A673 (cell line): ENCODE measurements at regions not wholly inside any gene's neighbourhood (a gene's known extent, or its start where the extent isn't known, plus 50 kb on each side); places are given as distances from the start of the nearest gene placed in this dataset.

Experiments
- BruUV-seq: library from RNA; stranded (reverse); fragments of 400-500 nt; replicated peaks from 2 replicates; lab custom pipeline; 2021; lab: Mats Ljungman, UMichigan
- CTCF ChIA-PET: fragments of 300-600 bp; sonication (Branson Sonifier 250); formaldehyde crosslinking; loops from one replicate; lab custom pipeline; 2022; ENCODE audit warnings: antibody characterized with exemption; lab: Charles Lee
- POLR2A ChIA-PET: fragments of 300-600 bp; sonication (Branson Sonifier 250); formaldehyde crosslinking; loops from one replicate; lab custom pipeline; 2022; ENCODE audit warnings: antibody characterized with exemption; ENCODE audit not compliant: low non-redundant PET; lab: Charles Lee
- DNase-seq: peaks from one replicate; pipeline ENCODE4 v3.0.0-alpha.2; 2015; ENCODE audit warnings: low spot score
- H3K27ac ChIP-seq: fragments of 200-600 bp; sonication (generic); 2 replicates; pipeline ENCODE4 v1.5.1; 2016; ENCODE audit warnings: mixed run types, low read depth, mild to moderate bottlenecking, mixed read lengths, antibody characterized with exemption, low read length; ENCODE audit not compliant: poor library complexity, severe bottlenecking
- H3K27me3 ChIP-seq: fragments of 200-600 bp; sonication (generic); replicated peaks from 2 replicates; pipeline ENCODE4 v1.6.1; 2017; ENCODE audit warnings: mixed run types, low read depth, mild to moderate bottlenecking, mixed read lengths, antibody characterized with exemption, low read length; ENCODE audit not compliant: insufficient read depth, poor library complexity
- H3K36me3 ChIP-seq: fragments of 200-600 bp; sonication (generic); 2 replicates; pipeline ENCODE4 v1.6.1; 2016; ENCODE audit warnings: mixed run types, mild to moderate bottlenecking, mixed read lengths, antibody characterized with exemption, low read length; ENCODE audit not compliant: insufficient read depth, poor library complexity, severe bottlenecking
- H3K4me1 ChIP-seq: fragments of 200-600 bp; sonication (generic); 2 replicates; pipeline ENCODE4 v1.6.1; 2017; ENCODE audit warnings: mixed run types, mild to moderate bottlenecking, mixed read lengths, antibody characterized with exemption, low read length; ENCODE audit not compliant: insufficient read depth, poor library complexity, severe bottlenecking
- H3K4me3 ChIP-seq: fragments of 200-600 bp; sonication (generic); 2 replicates; pipeline ENCODE4 v1.5.1; 2016; ENCODE audit warnings: low read depth, mixed run types, mild to moderate bottlenecking, mixed read lengths, low read length; ENCODE audit not compliant: poor library complexity, severe bottlenecking
- H3K9me3 ChIP-seq: fragments of 200-600 bp; sonication (generic); 2 replicates; pipeline ENCODE4 v1.6.1; 2016; ENCODE audit warnings: mixed run types, low read depth, mild to moderate bottlenecking, mixed read lengths, antibody characterized with exemption, low read length; ENCODE audit not compliant: poor library complexity, severe bottlenecking
- CTCF ChIP-seq: fragments of 300-800, 200-600 bp; sonication (generic); conservative IDR thresholded peaks from 2 replicates; pipeline ENCODE4 v1.5.1; 2017; ENCODE audit warnings: low read depth, mild to moderate bottlenecking, antibody characterized with exemption, low read length, moderate library complexity, mixed read lengths
- EZH2 ChIP-seq: fragments of 200-600 bp; sonication (generic); IDR thresholded peaks from 2 replicates; pipeline ENCODE4 v1.6.1; 2017; ENCODE audit warnings: borderline replicate concordance, low read depth, mild to moderate bottlenecking, mixed read lengths, antibody characterized with exemption, low read length; ENCODE audit not compliant: poor library complexity, severe bottlenecking
- intact Hi-C: fragments of 100-400 bp; cut with micrococcal nuclease; formaldehyde crosslinking; loops from one replicate; pipeline ENCODE4 v1.10.0; 2022; ENCODE audit not compliant: unreplicated experiment

GRCh38 chr5:125560476-125561225, 814.2 kb upstream of the ZNF608 start:
- CTCF ChIA-PET, result no interaction called here
- no peak for TF ChIP-seq EZH2
- TF ChIP-seq CTCF, result no peak
- POLR2A ChIA-PET, result no interaction called here
- DNase-seq, result no peak
- BruUV-seq, result no TSS peak
- intact Hi-C loops, result no loop called here
- Histone ChIP-seq H3K36me3 (no peaks in the 10 kb centered on the region), H3K9me3 (no peaks in the 10 kb centered on the region), H3K4me3 (no peak overlapping the region), H3K27me3 (peaks cover 2% of the 10 kb centered on the region), H3K27ac (no peak overlapping the region), H3K4me1 (no peaks in the 10 kb centered on the region)

GRCh38 chr5:125564317-125564975, 818.0 kb upstream of the ZNF608 start:
- POLR2A ChIA-PET, result no interaction called here
- BruUV-seq, result no TSS peak
- no peak for DNase-seq
- Histone ChIP-seq H3K27ac (no peak overlapping the region), H3K4me1 (no peaks in the 10 kb centered on the region), H3K4me3 (no peak overlapping the region), H3K36me3 (no peaks in the 10 kb centered on the region), H3K9me3 (no peaks in the 10 kb centered on the region), H3K27me3 (peaks cover 2% of the 10 kb centered on the region)
- CTCF ChIA-PET, result no interaction called here
- TF ChIP-seq CTCF, result no peak
- no peak for TF ChIP-seq EZH2
- intact Hi-C loops, result no loop called here

GRCh38 chr5:125574491-125575044, 828.1 kb upstream of the ZNF608 start:
- no peak for DNase-seq
- H3K36me3 ChIP-seq, result no peaks in the 10 kb centered on the region
- no peak overlapping the region for H3K4me3 ChIP-seq
- no peak for TF ChIP-seq CTCF
- TF ChIP-seq EZH2, result no peak
- H3K27ac ChIP-seq, result no peak overlapping the region
- H3K4me1 ChIP-seq, result no peaks in the 10 kb centered on the region
- intact Hi-C loops, result no loop called here
- ChIA-PET CTCF (no interaction called here), POLR2A (no interaction called here)
- no peaks in the 10 kb centered on the region for H3K9me3 ChIP-seq
- no TSS peak for BruUV-seq
- H3K27me3 ChIP-seq, result peaks cover 9% of the 10 kb centered on the region
